NB4 (cell line): ENCODE measurements at regions not wholly inside any gene's neighbourhood (a gene's known extent, or its start where the extent isn't known, plus 50 kb on each side); places are given as distances from the start of the nearest gene placed in this dataset.

Experiments
- POLR2A ChIP-seq: IDR thresholded peaks from 2 replicates; pipeline ENCODE4 v1.6.1; 2011; ENCODE audit warnings: mild to moderate bottlenecking; ENCODE audit not compliant: insufficient read length; ENCODE audit errors: extremely low read depth
- TF ChIP-seq, protein P1 (sequence below): IDR thresholded peaks from 2 replicates; pipeline ENCODE4 v1.6.1; 2011; ENCODE audit warnings: low read depth, low read length
- TF ChIP-seq, protein P2 (sequence below): IDR thresholded peaks from one replicate; pipeline ENCODE4 v1.5.1; 2012; ENCODE audit warnings: low read depth, low read length

DNA sequence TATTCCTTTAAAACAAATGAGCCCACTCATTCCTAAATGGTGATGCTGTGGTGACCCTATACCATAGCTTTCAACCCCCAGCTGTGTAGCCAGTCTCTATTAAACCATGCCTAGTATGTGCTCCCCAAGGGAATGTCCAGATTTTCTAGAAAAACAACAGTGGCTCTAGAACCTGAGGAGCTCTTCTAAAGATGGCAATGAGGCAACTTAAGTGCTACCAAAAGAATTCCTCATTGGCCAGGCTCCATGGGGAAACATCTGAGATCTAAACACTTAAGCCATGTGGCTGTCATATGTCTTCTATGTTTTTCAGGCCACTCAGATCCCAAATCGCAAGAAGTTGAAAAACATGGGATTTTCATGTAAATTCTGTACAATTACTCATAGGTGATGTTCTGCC lies 191.0 kb downstream of the TPBG start:
- TF ChIP-seq, protein P1, sequence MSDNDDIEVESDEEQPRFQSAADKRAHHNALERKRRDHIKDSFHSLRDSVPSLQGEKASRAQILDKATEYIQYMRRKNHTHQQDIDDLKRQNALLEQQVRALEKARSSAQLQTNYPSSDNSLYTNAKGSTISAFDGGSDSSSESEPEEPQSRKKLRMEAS, result no peak
- TF ChIP-seq POLR2A, result no peak
- TF ChIP-seq, protein P2, sequence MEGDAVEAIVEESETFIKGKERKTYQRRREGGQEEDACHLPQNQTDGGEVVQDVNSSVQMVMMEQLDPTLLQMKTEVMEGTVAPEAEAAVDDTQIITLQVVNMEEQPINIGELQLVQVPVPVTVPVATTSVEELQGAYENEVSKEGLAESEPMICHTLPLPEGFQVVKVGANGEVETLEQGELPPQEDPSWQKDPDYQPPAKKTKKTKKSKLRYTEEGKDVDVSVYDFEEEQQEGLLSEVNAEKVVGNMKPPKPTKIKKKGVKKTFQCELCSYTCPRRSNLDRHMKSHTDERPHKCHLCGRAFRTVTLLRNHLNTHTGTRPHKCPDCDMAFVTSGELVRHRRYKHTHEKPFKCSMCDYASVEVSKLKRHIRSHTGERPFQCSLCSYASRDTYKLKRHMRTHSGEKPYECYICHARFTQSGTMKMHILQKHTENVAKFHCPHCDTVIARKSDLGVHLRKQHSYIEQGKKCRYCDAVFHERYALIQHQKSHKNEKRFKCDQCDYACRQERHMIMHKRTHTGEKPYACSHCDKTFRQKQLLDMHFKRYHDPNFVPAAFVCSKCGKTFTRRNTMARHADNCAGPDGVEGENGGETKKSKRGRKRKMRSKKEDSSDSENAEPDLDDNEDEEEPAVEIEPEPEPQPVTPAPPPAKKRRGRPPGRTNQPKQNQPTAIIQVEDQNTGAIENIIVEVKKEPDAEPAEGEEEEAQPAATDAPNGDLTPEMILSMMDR, result no peak
